ENCODE measurements at regions not wholly inside any gene's neighbourhood (a gene's known extent, or its start where the extent isn't known, plus 50 kb on each side); places are given as distances from the start of the nearest gene placed in this dataset.

DNA sequence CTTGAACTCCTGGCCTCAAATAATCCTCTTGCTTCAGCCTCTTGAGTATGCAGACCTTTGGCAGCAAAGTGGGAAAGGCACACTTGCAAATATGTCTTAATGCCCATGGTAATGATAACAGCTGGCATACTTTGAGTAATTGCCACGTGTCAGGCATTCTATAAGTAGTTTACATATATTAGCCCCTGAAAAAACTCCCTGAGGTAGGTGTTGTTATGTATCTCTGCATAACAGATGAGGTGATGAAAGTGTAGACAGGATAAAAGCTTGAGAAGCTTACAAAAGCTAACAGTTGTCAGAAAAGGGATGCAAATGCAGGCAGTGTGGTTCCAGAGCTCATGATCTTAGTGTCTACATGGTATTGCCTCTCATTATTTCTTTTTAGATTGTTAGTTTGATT lies 291.1 kb upstream of the C11orf87 start:
- no peaks in the 10 kb centered on the region for H3K79me2 ChIP-seq (ENCODE audit: control insufficient read depth, insufficient read depth, low read length, unreplicated experiment)
- no peak overlapping the region for H3K4me3 ChIP-seq (ENCODE audit: low read depth, low read length)
- H3K36me3 ChIP-seq (ENCODE audit: insufficient read depth, low read length) = no peaks in the 10 kb centered on the region
- H3K27me3 ChIP-seq (ENCODE audit: insufficient read depth, low read length) = no peaks in the 10 kb centered on the region
- H3K27ac ChIP-seq (ENCODE audit: low read depth, low read length) = no peak overlapping the region
- no peaks in the 10 kb centered on the region for H3K4me1 ChIP-seq (ENCODE audit: control insufficient read depth, insufficient read depth, low read length, unreplicated experiment)
- no peak overlapping the region for H2AFZ ChIP-seq (ENCODE audit: low read length, unreplicated experiment)

GRCh38 chr11:109132539-109132938 lies 289.5 kb upstream of the C11orf87 start:
- Histone ChIP-seq H3K79me2 (ENCODE audit: control insufficient read depth, insufficient read depth, low read length, unreplicated experiment) (no peaks in the 10 kb centered on the region), H3K4me1 (ENCODE audit: control insufficient read depth, insufficient read depth, low read length, unreplicated experiment) (no peaks in the 10 kb centered on the region), H2AFZ (ENCODE audit: low read length, unreplicated experiment) (no peak overlapping the region), H3K27ac (ENCODE audit: low read depth, low read length) (no peak overlapping the region), H3K36me3 (ENCODE audit: insufficient read depth, low read length) (no peaks in the 10 kb centered on the region), H3K27me3 (ENCODE audit: insufficient read depth, low read length) (no peaks in the 10 kb centered on the region), H3K4me3 (ENCODE audit: low read depth, low read length) (no peak overlapping the region)

- Histone ChIP-seq H3K27me3 (ENCODE audit: insufficient read depth, low read length) (no peaks in the 10 kb centered on the region), H2AFZ (ENCODE audit: low read length, unreplicated experiment) (no peak overlapping the region), H3K27ac (ENCODE audit: low read depth, low read length) (no peak overlapping the region), H3K79me2 (ENCODE audit: control insufficient read depth, insufficient read depth, low read length, unreplicated experiment) (no peaks in the 10 kb centered on the region), H3K4me3 (ENCODE audit: low read depth, low read length) (no peak overlapping the region), H3K4me1 (ENCODE audit: control insufficient read depth, insufficient read depth, low read length, unreplicated experiment) (no peaks in the 10 kb centered on the region), H3K36me3 (ENCODE audit: insufficient read depth, low read length) (no peaks in the 10 kb centered on the region)
These were observed 288.8 kb upstream of the C11orf87 start for GRCh38 chr11:109133159-109133558.

DNA sequence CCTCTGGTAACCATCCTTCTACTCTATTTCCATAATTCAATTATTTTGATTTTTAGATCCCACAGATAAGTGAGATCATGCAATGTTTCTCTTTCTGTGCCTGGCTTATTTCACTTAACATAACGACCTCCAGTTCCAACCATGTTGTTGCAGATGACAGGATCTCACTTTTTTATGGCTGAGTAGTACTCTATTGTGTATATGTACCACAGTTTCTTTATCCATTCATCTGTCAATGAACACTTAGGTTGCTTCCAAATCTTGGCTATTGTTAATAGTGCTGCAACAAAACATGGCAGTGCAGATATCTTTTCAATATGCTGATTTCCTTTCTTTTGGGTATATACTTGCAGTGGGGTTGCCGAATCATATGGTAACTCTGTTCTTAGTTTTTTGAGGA lies 286.4 kb upstream of the C11orf87 start:
- H3K27ac ChIP-seq (ENCODE audit: low read depth, low read length) = no peak overlapping the region
- H3K4me3 ChIP-seq (ENCODE audit: low read depth, low read length) = no peak overlapping the region

DNA sequence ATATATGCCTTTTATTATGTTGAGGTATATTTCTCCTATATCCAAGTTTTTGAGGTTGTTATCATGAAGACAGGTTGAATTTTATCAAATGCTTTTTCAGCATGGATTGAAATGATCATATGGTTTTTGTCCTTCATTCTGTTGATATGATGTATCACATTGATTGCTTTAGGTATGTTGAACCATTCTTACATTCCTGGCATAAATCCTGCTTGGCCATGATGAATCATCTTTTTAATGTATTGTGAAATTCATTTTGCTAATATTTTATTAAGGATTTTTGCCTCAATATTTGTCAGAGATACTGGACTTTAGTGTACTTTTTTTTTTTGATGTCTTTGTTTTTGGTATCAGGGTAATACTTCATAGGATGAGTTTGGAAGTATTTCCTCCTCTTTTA lies 283.8 kb upstream of the C11orf87 start:
- H2AFZ ChIP-seq (ENCODE audit: low read length, unreplicated experiment) = no peak overlapping the region
- peaks cover 4% of the 10 kb centered on the region for H3K4me1 ChIP-seq (ENCODE audit: control insufficient read depth, insufficient read depth, low read length, unreplicated experiment)
- no peaks in the 10 kb centered on the region for H3K27me3 ChIP-seq (ENCODE audit: insufficient read depth, low read length)
- H3K36me3 ChIP-seq (ENCODE audit: insufficient read depth, low read length) = no peaks in the 10 kb centered on the region
- no peaks in the 10 kb centered on the region for H3K79me2 ChIP-seq (ENCODE audit: control insufficient read depth, insufficient read depth, low read length, unreplicated experiment)
- no peak overlapping the region for H3K27ac ChIP-seq (ENCODE audit: low read depth, low read length)
- H3K4me3 ChIP-seq (ENCODE audit: low read depth, low read length) = no peak overlapping the region

More for the DNA sequence above, 286.4 kb upstream of the C11orf87 start:
- no peak overlapping the region for H2AFZ ChIP-seq (ENCODE audit: low read length, unreplicated experiment)
- no peaks in the 10 kb centered on the region for H3K36me3 ChIP-seq (ENCODE audit: insufficient read depth, low read length)
- H3K79me2 ChIP-seq (ENCODE audit: control insufficient read depth, insufficient read depth, low read length, unreplicated experiment) = no peaks in the 10 kb centered on the region
- H3K27me3 ChIP-seq (ENCODE audit: insufficient read depth, low read length) = no peaks in the 10 kb centered on the region
- H3K4me1 ChIP-seq (ENCODE audit: control insufficient read depth, insufficient read depth, low read length, unreplicated experiment) = peaks cover 4% of the 10 kb centered on the region

DNA sequence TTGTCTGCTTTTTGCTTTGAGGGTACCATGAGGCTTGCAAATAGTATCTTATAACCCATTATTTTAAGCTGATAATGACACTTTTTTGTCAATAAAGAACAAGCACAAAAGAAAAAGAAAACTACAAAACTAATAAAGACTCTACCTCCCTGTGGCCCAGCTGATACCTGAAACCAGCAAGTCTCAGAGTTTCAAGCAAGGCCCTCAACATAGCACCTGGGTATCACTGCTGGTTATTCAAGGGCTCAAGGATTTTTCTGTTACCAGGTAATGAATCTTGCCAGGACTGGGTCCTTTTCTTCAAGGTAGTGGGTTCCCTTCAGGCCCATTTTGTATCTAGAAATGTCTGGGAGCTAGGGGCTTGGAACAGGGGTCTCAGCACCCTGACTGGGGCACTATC lies 281.6 kb upstream of the C11orf87 start:
- H3K4me3 ChIP-seq (ENCODE audit: low read depth, low read length) = no peak overlapping the region
- no peak overlapping the region for H3K27ac ChIP-seq (ENCODE audit: low read depth, low read length)
- no peaks in the 10 kb centered on the region for H3K36me3 ChIP-seq (ENCODE audit: insufficient read depth, low read length)
- no peaks in the 10 kb centered on the region for H3K79me2 ChIP-seq (ENCODE audit: control insufficient read depth, insufficient read depth, low read length, unreplicated experiment)
- H2AFZ ChIP-seq (ENCODE audit: low read length, unreplicated experiment) = no peak overlapping the region
- no peaks in the 10 kb centered on the region for H3K27me3 ChIP-seq (ENCODE audit: insufficient read depth, low read length)
- peaks cover 4% of the 10 kb centered on the region for H3K4me1 ChIP-seq (ENCODE audit: control insufficient read depth, insufficient read depth, low read length, unreplicated experiment)

GRCh38 chr11:109140857-109141515 lies 281.0 kb upstream of the C11orf87 start:
- no peaks in the 10 kb centered on the region for H3K27me3 ChIP-seq (ENCODE audit: insufficient read depth, low read length)
- H3K27ac ChIP-seq (ENCODE audit: low read depth, low read length) = no peak overlapping the region
- peaks cover 4% of the 10 kb centered on the region for H3K4me1 ChIP-seq (ENCODE audit: control insufficient read depth, insufficient read depth, low read length, unreplicated experiment)
- no peak overlapping the region for H3K4me3 ChIP-seq (ENCODE audit: low read depth, low read length)
- no peaks in the 10 kb centered on the region for H3K36me3 ChIP-seq (ENCODE audit: insufficient read depth, low read length)
- H2AFZ ChIP-seq (ENCODE audit: low read length, unreplicated experiment) = no peak overlapping the region
- no peaks in the 10 kb centered on the region for H3K79me2 ChIP-seq (ENCODE audit: control insufficient read depth, insufficient read depth, low read length, unreplicated experiment)

DNA sequence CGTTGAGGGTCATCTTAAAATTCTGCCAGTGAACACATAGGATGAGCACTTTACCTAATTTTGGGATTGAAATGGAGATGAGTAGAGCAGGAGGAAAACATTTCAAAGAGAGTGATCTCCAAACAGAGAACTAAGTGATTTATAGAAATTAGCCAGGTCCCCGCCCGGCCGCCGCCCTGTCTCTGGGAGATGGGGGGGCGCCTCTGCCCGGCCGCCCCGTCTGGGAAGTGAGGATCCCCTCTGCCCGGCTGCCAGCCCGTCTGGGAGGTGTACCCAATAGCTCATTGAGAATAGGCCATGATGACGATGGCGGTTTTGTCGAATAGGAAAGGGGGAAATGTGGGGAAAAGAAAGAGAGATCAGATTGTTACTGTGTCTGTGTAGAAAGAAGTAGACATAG lies 276.7 kb upstream of the C11orf87 start:
- H3K27ac ChIP-seq (ENCODE audit: low read depth, low read length) = no peak overlapping the region
- H3K4me3 ChIP-seq (ENCODE audit: low read depth, low read length) = no peak overlapping the region
- H3K4me1 ChIP-seq (ENCODE audit: control insufficient read depth, insufficient read depth, low read length, unreplicated experiment) = no peaks in the 10 kb centered on the region
- no peak overlapping the region for H2AFZ ChIP-seq (ENCODE audit: low read length, unreplicated experiment)
- no peaks in the 10 kb centered on the region for H3K79me2 ChIP-seq (ENCODE audit: control insufficient read depth, insufficient read depth, low read length, unreplicated experiment)
- no peaks in the 10 kb centered on the region for H3K36me3 ChIP-seq (ENCODE audit: insufficient read depth, low read length)
- H3K27me3 ChIP-seq (ENCODE audit: insufficient read depth, low read length) = no peaks in the 10 kb centered on the region

GRCh38 chr11:109147726-109148125 lies 274.3 kb upstream of the C11orf87 start:
- Histone ChIP-seq H3K27ac (ENCODE audit: low read depth, low read length) (no peak overlapping the region), H3K27me3 (ENCODE audit: insufficient read depth, low read length) (no peaks in the 10 kb centered on the region), H3K4me1 (ENCODE audit: control insufficient read depth, insufficient read depth, low read length, unreplicated experiment) (no peaks in the 10 kb centered on the region), H3K36me3 (ENCODE audit: insufficient read depth, low read length) (no peaks in the 10 kb centered on the region), H2AFZ (ENCODE audit: low read length, unreplicated experiment) (no peak overlapping the region), H3K4me3 (ENCODE audit: low read depth, low read length) (no peak overlapping the region), H3K79me2 (ENCODE audit: control insufficient read depth, insufficient read depth, low read length, unreplicated experiment) (no peaks in the 10 kb centered on the region)

- no peak overlapping the region for H3K4me3 ChIP-seq (ENCODE audit: low read depth, low read length)
- no peaks in the 10 kb centered on the region for H3K36me3 ChIP-seq (ENCODE audit: insufficient read depth, low read length)
- H3K27ac ChIP-seq (ENCODE audit: low read depth, low read length) = no peak overlapping the region
- H3K27me3 ChIP-seq (ENCODE audit: insufficient read depth, low read length) = no peaks in the 10 kb centered on the region
- no peak overlapping the region for H2AFZ ChIP-seq (ENCODE audit: low read length, unreplicated experiment)
- H3K79me2 ChIP-seq (ENCODE audit: control insufficient read depth, insufficient read depth, low read length, unreplicated experiment) = no peaks in the 10 kb centered on the region
- no peaks in the 10 kb centered on the region for H3K4me1 ChIP-seq (ENCODE audit: control insufficient read depth, insufficient read depth, low read length, unreplicated experiment)
These were observed 273.3 kb upstream of the C11orf87 start for GRCh38 chr11:109148669-109149068.

DNA sequence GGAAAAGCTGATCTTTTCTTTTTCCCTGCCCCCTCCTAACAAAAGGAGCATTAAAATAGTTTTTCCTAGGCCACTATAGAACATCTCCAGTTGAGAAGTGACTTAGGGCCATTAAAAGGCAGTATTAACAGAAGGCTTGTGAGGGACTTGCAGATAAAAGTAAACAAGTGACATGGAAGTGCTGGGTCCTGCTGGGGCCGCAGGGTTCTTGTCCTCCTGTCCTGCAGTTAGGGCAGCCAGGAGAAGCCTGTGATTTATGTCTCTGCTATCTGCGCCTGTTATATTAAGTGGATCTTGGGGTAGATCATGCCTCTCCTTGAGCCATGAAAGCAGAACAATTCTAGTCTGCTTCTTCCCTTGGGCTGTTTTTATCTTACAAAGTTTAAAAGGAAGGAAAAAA lies 271.4 kb upstream of the C11orf87 start:
- H3K4me1 ChIP-seq (ENCODE audit: control insufficient read depth, insufficient read depth, low read length, unreplicated experiment) = no peaks in the 10 kb centered on the region
- H3K4me3 ChIP-seq (ENCODE audit: low read depth, low read length) = no peak overlapping the region
- H3K79me2 ChIP-seq (ENCODE audit: control insufficient read depth, insufficient read depth, low read length, unreplicated experiment) = no peaks in the 10 kb centered on the region
- H3K36me3 ChIP-seq (ENCODE audit: insufficient read depth, low read length) = no peaks in the 10 kb centered on the region
- no peak overlapping the region for H2AFZ ChIP-seq (ENCODE audit: low read length, unreplicated experiment)
- no peaks in the 10 kb centered on the region for H3K27me3 ChIP-seq (ENCODE audit: insufficient read depth, low read length)
- no peak overlapping the region for H3K27ac ChIP-seq (ENCODE audit: low read depth, low read length)
